ENCODE measurements at regions not wholly inside any gene's neighbourhood (a gene's known extent, or its start where the extent isn't known, plus 50 kb on each side); places are given as distances from the start of the nearest gene placed in this dataset.

GRCh38 chr4:121551881-121552280 lies 144.9 kb downstream of the ANXA5 start:
- TF ChIP-seq POLR2A (IDR thresholded peaks at IDR 0.05; ENCODE audit: low read depth, low read length), result no peak
- TF ChIP-seq ZNF24 (IDR thresholded peaks at IDR 0.05), result no peak
- TF ChIP-seq CTCF (IDR thresholded peaks at IDR 0.05 in 2 of 3, conservative IDR thresholded peaks at IDR 0.05 in 1 of 3; ENCODE audit: control insufficient read depth in 2 of 3, extremely low read depth in 1 of 3, insufficient read depth in 1 of 3, low read depth in 3 of 3, low read length in 3 of 3), result no peak
- TF ChIP-seq CBX3 (IDR thresholded peaks at IDR 0.05; ENCODE audit: borderline replicate concordance, low read depth), result no peak
- TF ChIP-seq SMC3 (IDR thresholded peaks at IDR 0.05; ENCODE audit: borderline replicate concordance, low read length), result no peak
- TF ChIP-seq POLR2AphosphoS5 (IDR thresholded peaks at IDR 0.05; ENCODE audit: low read length), result no peak
- no peak for TF ChIP-seq CEBPB (IDR thresholded peaks at IDR 0.05; ENCODE audit: borderline replicate concordance in 1 of 2, low read depth in 2 of 2, low read length in 2 of 2)
- no peak for TF ChIP-seq YY1 (IDR thresholded peaks at IDR 0.05; ENCODE audit: low read depth, low read length)
- TF ChIP-seq ZZZ3 (IDR thresholded peaks at IDR 0.05; ENCODE audit: control insufficient read depth, insufficient read length, low read depth), result no peak

Measured in GM12878 (cell line).